Activated T-cell treated with anti-CD3 and anti-CD28 coated beads for 24 hours (primary cell): ENCODE measurements at regions not wholly inside any gene's neighbourhood (a gene's known extent, or its start where the extent isn't known, plus 50 kb on each side); places are given as distances from the start of the nearest gene placed in this dataset.

Source experiments
- DNase-seq: peaks from one replicate; pipeline ENCODE4 v3.0.0-alpha.2; 2020; ENCODE audit warnings: low read depth

GRCh38 chr9:79335987-79336386 is 235.8 kb upstream of the TLE4 start:
- DNase-seq, result no peak

- no peak for DNase-seq
Measured at GRCh38 chr9:79341561-79341960, 230.2 kb upstream of the TLE4 start.

- DNase-seq, result no peak
Measured at GRCh38 chr9:79346350-79347020, 225.3 kb upstream of the TLE4 start.

- DNase-seq, result no peak
Measured at GRCh38 chr9:79352322-79352721, 219.4 kb upstream of the TLE4 start.

DNA sequence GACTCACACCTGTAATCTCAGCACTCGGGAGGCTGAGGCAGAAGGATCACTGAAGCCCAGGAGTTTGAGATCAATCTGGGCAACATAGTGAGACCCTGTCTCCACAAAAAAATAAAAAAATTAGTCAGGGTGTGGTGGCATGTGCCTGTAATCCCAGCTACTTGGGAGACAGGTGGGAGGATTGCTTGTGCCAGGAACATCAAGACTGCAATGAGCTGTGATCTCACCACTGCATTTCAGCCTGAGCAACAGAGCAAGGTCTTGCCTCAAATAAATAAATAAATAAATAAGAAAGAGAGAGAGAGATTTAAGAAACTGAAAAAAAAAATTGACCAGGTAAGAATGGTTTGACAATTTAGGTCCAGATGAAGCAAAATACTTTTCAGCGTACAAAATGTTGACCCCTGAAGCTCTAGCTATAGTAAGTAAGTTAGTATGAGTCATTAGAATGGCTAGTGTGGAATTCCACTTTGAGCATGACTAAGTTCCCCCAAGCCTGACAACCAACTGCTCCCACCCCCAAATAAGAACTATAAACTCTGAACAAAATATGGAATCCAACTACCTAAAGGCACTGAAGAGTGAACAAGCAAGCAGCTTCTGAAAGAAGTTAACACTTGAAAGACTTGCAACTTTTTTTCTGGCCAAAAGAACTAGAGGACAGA is 217.8 kb upstream of the TLE4 start:
- DNase-seq, result no peak

- no peak for DNase-seq
Measured at GRCh38 chr9:79357194-79357593, 214.6 kb upstream of the TLE4 start.

DNA sequence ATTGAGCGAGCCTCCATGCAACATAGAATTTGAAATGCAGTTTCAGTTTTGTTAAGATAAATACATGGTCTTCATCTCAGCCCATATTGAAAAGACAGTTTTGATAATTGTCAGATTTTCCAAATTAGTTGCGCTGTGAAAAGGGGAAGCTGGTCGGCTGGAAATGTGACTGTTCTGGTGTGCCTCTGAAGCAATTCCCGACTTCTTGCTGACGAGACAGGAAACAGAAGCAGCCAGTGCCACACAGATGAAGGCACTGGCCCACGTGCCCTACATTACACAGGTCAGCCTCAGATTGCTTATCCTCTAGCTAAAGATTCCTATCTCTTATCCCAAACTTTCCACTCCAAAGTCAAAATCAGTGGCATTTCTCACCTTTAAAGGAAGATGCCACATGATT is 214.1 kb upstream of the TLE4 start:
- no peak for DNase-seq

GRCh38 chr9:79360387-79361347 is 211.1 kb upstream of the TLE4 start:
- DNase-seq, result no peak

DNA sequence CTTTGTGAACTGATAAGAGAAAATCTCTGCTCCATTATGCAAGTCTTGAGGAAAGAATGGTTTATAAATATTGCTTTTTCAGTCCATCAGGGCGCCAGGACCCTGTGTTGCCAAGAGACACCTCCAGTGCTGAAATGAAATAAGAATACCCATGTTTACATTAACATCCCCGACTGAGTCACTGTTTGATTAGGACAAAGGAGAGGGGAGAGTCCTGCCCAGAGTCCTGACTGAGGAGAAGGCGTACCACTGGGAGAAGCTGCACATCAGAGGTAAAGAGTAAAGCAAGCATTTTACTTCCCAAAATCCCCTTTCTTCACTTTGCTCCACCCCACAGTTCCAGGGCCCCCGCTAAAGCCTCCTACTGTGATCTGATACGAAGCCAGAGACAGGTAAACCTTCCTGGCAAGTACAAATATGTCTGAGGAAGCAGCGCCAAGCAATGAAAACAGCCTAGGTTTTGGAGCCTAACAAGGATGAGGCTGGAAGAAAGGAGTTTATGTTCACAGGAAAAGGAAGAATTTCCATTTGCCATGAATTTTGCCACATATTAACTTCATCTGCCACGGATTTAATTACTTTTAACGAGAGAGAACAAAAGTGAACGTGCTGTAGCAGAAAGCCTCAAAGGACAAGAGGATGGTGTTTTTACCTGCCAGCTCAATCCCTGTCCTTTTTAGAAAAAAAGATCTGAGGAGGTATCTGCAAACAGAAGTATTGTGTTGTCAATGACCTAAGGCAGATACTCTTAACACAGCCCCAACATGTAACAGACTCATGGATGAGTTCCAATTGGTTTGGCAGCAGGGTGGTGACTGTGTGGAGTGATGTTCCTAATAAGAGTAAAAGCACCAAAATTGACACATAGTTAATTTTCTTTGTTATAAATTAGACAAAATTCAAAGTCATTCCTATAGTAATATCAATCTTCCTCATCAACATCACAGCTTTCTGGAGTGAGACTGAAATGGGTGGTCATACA is 209.4 kb upstream of the TLE4 start:
- no peak for DNase-seq

DNA sequence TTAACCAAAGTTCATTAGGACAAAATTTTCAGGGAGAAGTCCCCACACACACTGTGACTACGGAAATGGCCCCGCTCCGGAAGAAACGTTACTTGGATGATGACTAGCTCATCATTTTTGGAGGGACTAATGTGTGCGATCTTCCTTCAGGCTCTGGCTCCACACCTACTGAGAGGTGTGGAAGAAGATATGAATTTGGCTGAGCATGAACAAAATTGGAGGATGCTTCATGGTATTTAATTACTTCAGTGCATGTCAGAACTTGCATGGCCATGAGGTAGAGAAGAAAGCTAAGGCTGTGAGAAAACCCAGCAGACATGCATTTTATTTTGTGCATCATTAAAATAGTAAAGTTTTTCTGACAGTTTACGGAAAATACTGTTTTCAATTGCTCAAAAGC is 202.1 kb upstream of the TLE4 start:
- no peak for DNase-seq

DNA sequence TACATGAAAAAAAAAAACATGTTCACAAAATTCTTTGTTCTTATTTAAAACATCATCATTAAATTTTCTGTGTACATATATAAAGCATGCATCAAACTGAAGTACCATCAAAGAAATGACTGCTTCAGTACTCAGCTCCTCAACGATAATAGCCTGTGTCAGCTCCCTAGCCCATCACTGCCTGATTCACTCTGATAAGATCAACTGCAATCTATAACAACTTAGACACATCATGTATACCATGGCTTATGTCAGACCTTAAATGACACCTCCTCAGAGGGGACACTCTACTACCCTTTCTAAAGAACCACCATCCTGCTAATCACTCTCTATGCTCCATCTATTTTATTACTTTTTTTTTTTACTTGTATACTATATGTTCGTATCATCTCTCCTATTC is 200.5 kb upstream of the TLE4 start:
- DNase-seq, result no peak

DNA sequence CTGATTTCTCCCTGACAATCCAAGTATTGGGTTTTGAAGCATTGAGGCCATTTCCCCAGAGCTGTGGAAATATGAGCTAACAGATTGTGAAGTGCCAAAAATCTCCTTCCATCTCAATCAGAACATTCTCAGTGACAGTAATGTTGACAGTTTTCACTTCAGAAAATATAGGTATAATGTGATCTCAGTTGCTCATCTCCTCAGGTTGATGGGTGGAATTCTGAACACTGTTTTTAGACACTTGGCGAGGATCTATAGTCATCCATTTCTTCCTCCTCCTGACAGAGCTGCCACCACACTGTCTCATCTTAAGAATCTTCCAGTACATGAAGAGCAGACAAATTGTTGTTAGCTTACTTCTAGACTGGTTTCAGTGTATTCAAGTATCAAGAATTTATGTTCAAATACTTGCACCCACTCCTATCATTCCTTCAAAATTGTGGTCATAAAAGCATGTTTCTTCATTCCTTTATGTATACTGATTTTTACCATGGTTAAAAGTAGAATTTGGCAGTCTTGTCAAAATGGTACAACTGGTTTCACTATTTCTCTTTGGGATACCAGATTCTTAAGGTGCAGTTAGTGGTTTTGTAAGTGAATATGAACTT is 199.7 kb upstream of the TLE4 start:
- DNase-seq, result no peak

- DNase-seq, result no peak
Measured at GRCh38 chr9:79377339-79377855, 194.4 kb upstream of the TLE4 start.

GRCh38 chr9:79378107-79378506 is 193.7 kb upstream of the TLE4 start:
- DNase-seq, result no peak

GRCh38 chr9:79382044-79382443 is 189.7 kb upstream of the TLE4 start:
- DNase-seq, result no peak

- DNase-seq, result no peak
Measured at GRCh38 chr9:79382458-79382857, 189.3 kb upstream of the TLE4 start.

DNA sequence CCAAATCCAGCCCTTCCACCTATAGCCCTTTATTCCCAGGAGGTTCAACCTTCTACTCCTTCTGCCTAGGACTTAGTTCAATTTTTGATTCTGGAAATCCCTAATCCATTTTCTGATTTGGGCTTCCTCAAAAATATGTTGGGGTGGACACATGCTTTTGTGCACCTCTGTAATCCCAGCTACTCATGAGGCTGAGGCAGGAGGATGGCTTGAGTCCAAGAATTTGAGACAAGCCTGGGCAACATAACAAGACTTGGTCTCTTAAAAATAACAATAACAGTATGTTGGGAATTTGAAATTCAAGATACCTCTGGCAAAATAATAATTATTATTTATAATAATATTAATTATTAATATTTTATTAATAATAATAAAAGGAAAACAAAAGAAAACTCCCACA is 188.7 kb upstream of the TLE4 start:
- no peak for DNase-seq

DNA sequence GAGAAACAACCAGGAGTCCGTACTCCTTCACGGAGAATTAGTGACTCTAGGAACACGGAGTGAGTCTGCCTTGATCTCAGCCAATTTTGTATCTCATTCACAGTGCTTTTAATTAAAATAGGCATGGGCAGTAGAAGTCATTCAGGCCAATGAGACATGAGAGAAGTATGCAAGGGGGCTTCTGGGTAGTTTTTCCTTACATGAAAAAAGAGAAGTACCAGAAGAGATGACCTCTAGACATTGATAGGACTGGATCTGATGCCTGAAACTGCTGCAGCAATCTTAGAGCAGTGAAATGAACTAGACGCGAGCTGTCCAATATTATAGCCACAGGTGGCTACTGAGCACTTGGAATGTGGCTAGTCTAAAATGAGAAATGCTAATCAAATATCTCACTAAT is 187.7 kb upstream of the TLE4 start:
- no peak for DNase-seq

DNA sequence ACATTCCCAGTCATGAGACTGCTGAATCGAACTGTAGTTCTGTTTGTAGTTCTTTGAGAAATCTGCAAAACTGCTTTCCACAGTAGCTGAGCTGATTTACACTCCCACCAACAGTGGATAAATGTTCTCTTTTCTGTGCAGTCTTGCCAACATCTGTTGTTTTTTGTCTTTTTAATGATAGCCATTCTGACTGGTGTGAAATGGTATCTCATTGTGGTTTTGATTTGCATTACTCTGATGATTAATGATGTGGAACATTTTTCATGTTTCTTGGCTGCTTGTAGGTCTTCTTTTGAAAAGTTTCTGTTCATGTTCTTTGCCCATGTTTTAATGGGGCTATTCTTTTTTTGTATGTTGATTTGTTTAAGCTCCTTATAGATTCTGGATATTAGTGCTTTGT is 187.3 kb upstream of the TLE4 start:
- no peak for DNase-seq

- no peak for DNase-seq
Measured at GRCh38 chr9:79387101-79387835, 184.5 kb upstream of the TLE4 start.
